GM10248 (cell line): ENCODE measurements at regions not wholly inside any gene's neighbourhood (a gene's known extent, or its start where the extent isn't known, plus 50 kb on each side); places are given as distances from the start of the nearest gene placed in this dataset.

Experiments used
- CTCF ChIA-PET: fragments of 300-600 bp; sonication (Branson Sonifier 250); formaldehyde crosslinking; extraction: SDS; loops from one replicate; lab custom pipeline; 2021; ENCODE audit warnings: antibody characterized with exemption; lab: Yijun Ruan, JAX
- POLR2A ChIA-PET: fragments of 350-650 bp; sonication (Branson Sonifier 250); formaldehyde crosslinking; extraction: SDS; loops from one replicate; lab custom pipeline; 2020; ENCODE audit warnings: antibody characterized with exemption; lab: Yijun Ruan, JAX
- DNase-seq: peaks from one replicate; pipeline ENCODE4 v3.0.0; 2012; ENCODE audit errors: extremely low spot score
- TF ChIP-seq, protein P1 (sequence below): IDR thresholded peaks from 2 replicates; pipeline ENCODE4 v1.5.1; 2012; ENCODE audit warnings: mild to moderate bottlenecking, low read depth; ENCODE audit errors: extremely low read depth, missing control alignments, control extremely low read depth

DNA sequence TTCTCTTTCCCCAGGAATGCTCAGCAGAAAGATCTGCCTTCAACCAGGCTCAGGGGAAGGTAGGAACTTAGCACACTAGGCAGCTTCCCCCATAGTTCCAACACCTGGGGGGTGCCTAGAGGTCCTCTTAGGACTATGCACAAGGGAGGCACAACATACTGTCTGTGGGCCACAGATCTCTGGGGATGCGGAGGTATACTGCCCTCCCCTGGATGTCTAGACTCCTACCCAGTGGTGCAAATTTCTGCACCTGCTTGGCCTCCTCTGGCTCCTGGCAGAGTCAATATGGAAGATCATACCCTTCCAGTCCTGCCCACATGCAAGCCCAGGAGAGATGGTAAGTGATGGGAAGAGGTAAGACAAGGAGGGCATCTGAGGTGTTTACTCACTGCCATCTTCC lies 247.5 kb upstream of the DAPK1 start:
- TF ChIP-seq, protein P1, sequence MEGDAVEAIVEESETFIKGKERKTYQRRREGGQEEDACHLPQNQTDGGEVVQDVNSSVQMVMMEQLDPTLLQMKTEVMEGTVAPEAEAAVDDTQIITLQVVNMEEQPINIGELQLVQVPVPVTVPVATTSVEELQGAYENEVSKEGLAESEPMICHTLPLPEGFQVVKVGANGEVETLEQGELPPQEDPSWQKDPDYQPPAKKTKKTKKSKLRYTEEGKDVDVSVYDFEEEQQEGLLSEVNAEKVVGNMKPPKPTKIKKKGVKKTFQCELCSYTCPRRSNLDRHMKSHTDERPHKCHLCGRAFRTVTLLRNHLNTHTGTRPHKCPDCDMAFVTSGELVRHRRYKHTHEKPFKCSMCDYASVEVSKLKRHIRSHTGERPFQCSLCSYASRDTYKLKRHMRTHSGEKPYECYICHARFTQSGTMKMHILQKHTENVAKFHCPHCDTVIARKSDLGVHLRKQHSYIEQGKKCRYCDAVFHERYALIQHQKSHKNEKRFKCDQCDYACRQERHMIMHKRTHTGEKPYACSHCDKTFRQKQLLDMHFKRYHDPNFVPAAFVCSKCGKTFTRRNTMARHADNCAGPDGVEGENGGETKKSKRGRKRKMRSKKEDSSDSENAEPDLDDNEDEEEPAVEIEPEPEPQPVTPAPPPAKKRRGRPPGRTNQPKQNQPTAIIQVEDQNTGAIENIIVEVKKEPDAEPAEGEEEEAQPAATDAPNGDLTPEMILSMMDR = no peak
- POLR2A ChIA-PET = no interaction called here
- no peak for DNase-seq
- CTCF ChIA-PET = no interaction called here

DNA sequence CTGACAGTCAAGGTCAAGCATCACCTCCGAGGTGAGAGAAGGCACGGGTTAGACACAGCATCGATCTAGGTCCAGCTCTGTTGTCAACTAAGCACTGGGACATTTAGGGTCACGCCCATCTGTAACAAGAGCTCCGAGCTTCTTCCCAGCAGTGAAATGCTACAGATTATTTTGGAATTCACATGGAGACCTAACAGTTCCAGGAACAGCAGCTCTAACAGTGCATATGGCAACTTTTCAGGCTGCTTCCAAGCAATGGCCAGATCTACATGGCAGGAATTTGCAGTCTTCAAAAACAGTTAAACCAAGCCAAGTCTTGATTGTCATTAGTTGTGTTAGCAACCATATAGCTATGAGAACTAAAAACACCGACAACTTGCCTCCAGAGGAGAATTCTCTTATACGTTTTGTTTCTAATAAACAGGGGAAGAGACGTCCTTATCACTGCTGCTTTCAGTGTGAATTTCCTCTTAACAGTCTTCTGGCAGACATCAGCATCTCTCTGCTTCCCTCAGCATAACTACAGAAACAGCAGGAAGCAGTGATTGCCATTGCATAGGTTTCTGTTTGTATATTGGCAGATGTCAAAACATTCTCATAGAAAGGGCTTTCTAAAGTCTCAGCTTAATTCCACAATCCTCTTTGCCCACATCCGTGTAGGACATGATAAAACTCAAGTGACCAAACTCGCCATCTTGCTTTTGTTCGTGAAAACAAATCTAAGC lies 242.1 kb upstream of the DAPK1 start:
- CTCF ChIA-PET = interaction anchor here (1.4 kb wide), 1 partner anchor 20 kb away, joined by 3 read pairs; no protein-coding TSS in a partner anchor

DNA sequence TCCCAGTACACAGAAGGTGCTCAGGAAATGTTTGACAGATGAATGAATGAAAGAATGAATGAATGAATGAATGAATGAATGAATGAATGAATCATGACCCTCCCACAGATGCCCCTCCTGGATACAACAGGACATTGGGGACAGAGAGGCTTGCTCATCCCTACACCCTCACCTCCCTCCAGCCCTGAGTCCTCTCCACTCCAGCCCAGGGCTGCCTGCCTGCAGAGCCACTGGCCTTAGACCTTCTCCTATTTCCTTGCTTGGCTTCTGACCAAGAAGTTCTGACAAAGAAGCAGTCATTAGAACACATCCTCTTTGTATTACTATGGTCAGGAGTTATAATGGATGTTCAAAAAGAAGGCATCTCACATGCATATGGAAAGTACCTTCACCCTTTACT lies 240.7 kb upstream of the DAPK1 start:
- DNase-seq = no peak
- TF ChIP-seq, protein P1 = no peak
- POLR2A ChIA-PET = no interaction called here
- CTCF ChIA-PET = interaction anchor here (1.4 kb wide), 1 partner anchor 22 kb away, joined by 3 read pairs; no protein-coding TSS in a partner anchor

More for the DNA sequence above, 242.1 kb upstream of the DAPK1 start:
- no peak for DNase-seq
- POLR2A ChIA-PET = no interaction called here
- TF ChIP-seq, protein P1 = no peak

DNA sequence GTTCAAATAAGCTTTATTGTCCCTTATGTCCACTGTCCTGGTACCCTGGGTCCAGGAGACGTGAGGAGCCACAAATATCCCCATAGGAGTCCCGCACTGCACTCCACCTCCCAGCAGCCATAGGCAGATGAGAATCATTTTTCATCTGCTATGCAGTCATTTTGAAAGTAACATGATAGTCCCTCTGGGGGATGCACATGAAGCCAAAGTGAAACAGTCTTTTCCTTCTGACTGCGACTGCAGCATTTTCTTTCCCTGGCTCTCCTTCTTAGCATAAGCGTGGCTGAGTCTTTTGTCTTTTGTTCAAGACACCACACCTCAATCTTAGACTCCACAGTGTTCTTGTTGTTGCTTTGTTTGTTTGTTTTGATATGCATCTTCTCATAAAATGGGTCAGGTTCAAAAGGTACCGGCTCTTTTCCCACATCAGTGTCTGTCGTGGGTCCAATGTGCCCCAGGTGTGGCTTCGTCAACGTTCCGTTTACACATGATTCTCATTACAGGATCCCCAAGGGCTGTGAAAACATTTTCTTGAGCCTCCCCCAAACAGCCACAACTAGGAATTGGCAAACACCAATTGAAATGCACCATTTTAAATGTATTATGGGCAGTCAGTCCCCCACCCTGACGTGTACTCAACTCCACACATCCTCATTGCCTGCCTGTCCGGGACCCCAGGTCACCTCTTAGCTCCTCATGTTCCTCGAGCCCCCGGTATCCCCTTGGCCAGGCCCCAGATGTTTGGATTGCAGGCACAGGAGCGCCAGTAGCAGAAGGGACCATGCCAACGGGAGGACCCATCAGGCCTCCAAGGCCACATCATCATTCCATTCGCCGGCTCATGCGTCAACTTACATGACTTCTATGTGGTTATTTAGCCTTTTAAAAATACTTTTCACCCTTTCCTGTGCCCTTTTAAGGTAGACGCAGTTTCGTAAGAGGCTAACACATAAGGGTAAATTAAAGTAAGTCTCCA lies 237.8 kb upstream of the DAPK1 start:
- peak; percentile 22 for DNase-seq
- ChIA-PET CTCF (no interaction called here), POLR2A (no interaction called here)
- TF ChIP-seq, protein P1 = no peak

DNA sequence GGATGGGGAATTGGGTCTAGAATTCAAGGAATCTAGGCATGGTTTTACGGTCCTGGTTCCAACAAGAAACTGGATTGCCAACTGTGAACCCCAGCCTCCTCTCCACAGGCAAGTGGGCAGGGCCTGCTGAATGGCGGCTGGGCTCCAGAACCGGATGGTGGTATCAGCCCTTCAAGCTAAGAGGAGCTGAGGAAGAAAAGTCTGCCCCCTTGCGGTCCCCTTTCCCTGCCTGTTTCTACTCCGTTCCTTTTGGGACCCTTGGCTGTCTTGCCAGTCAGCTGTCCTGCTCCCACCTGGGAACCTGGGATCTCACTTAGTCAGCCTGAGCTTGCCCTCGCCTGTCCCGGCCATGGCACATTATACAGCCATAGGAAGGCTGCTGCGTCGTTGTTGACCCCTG lies 234.4 kb upstream of the DAPK1 start:
- ChIA-PET CTCF (no interaction called here), POLR2A (no interaction called here)
- DNase-seq = no peak
- TF ChIP-seq, protein P1 = no peak

DNA sequence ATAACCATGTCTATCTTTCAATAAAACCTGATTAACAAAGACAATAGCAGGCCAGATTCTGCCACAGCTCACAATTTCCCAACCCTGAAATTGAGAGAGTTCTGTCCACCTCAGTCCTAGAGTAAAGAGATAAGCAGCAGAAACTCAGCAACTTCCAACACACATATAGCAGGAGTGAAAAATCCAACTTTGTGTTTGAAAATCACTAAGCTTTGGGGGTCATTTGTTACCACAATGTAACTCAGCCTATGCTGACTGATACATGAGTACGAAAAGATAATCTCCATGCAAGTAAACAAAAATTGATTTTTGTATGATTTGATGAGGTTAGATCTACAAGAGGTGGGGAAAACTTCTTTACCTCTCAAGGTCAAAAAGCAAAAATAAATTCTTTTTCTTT lies 231.0 kb upstream of the DAPK1 start:
- ChIA-PET CTCF (no interaction called here), POLR2A (no interaction called here)
- no peak for DNase-seq
- TF ChIP-seq, protein P1 = no peak
